ENCODE measurements at regions not wholly inside any gene's neighbourhood (a gene's known extent, or its start where the extent isn't known, plus 50 kb on each side); places are given as distances from the start of the nearest gene placed in this dataset.
A peak's percentile ranks its signal among the peaks of the same experiment; 100 is the strongest.

DNA sequence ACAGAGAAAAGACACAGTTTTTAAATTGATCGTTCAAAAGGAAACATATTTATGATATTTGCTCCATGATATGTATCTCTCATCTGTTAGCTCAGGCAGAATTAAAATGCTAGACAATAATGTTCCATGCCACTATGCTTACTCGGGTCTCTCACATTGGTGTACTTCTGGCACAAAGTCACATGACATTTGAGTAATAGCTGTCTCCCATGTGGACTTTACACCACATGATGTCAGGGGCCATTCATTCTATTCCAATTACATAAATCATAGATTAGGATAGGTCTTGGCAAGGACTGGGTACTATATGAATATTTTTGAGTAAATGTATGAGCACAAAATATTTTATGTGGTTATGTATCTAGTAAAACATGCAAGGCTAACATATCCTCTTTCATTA lies 648.4 kb downstream of the PLA2G4A start:
- H3K36me3 Mint-ChIP-seq (ENCODE audit: low read depth) = peaks cover 5% of the 10 kb centered on the region; the same call in 2 of the 3 replicates
- H3K27ac Mint-ChIP-seq = no peak overlapping the region
- TF ChIP-seq EZH2phosphoT487 (IDR thresholded peaks at IDR 0.05; ENCODE audit: unreplicated experiment) = no peak
- TF ChIP-seq, protein P1, sequence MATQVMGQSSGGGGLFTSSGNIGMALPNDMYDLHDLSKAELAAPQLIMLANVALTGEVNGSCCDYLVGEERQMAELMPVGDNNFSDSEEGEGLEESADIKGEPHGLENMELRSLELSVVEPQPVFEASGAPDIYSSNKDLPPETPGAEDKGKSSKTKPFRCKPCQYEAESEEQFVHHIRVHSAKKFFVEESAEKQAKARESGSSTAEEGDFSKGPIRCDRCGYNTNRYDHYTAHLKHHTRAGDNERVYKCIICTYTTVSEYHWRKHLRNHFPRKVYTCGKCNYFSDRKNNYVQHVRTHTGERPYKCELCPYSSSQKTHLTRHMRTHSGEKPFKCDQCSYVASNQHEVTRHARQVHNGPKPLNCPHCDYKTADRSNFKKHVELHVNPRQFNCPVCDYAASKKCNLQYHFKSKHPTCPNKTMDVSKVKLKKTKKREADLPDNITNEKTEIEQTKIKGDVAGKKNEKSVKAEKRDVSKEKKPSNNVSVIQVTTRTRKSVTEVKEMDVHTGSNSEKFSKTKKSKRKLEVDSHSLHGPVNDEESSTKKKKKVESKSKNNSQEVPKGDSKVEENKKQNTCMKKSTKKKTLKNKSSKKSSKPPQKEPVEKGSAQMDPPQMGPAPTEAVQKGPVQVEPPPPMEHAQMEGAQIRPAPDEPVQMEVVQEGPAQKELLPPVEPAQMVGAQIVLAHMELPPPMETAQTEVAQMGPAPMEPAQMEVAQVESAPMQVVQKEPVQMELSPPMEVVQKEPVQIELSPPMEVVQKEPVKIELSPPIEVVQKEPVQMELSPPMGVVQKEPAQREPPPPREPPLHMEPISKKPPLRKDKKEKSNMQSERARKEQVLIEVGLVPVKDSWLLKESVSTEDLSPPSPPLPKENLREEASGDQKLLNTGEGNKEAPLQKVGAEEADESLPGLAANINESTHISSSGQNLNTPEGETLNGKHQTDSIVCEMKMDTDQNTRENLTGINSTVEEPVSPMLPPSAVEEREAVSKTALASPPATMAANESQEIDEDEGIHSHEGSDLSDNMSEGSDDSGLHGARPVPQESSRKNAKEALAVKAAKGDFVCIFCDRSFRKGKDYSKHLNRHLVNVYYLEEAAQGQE (IDR thresholded peaks at IDR 0.05; ENCODE audit: unreplicated experiment) = no peak
- TF ChIP-seq POLR2AphosphoS5 (IDR thresholded peaks at IDR 0.05; ENCODE audit: low read depth) = no peak
- no peak for TF ChIP-seq ZNF114 (CRISPR knock-in tag; IDR thresholded peaks at IDR 0.05)
- TF ChIP-seq, protein P2, sequence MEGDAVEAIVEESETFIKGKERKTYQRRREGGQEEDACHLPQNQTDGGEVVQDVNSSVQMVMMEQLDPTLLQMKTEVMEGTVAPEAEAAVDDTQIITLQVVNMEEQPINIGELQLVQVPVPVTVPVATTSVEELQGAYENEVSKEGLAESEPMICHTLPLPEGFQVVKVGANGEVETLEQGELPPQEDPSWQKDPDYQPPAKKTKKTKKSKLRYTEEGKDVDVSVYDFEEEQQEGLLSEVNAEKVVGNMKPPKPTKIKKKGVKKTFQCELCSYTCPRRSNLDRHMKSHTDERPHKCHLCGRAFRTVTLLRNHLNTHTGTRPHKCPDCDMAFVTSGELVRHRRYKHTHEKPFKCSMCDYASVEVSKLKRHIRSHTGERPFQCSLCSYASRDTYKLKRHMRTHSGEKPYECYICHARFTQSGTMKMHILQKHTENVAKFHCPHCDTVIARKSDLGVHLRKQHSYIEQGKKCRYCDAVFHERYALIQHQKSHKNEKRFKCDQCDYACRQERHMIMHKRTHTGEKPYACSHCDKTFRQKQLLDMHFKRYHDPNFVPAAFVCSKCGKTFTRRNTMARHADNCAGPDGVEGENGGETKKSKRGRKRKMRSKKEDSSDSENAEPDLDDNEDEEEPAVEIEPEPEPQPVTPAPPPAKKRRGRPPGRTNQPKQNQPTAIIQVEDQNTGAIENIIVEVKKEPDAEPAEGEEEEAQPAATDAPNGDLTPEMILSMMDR (conservative IDR thresholded peaks at IDR 0.05; ENCODE audit: low read depth in 2 of 2) = no peak
- no peak for TF ChIP-seq JUNB (IDR thresholded peaks at IDR 0.05; ENCODE audit: unreplicated experiment)
- TF ChIP-seq NANOG (IDR thresholded peaks at IDR 0.05; ENCODE audit: borderline replicate concordance) = no peak
- TF ChIP-seq EZH2 (IDR thresholded peaks at IDR 0.05; ENCODE audit: low read depth, unreplicated experiment) = no peak
- TF ChIP-seq, protein P3, sequence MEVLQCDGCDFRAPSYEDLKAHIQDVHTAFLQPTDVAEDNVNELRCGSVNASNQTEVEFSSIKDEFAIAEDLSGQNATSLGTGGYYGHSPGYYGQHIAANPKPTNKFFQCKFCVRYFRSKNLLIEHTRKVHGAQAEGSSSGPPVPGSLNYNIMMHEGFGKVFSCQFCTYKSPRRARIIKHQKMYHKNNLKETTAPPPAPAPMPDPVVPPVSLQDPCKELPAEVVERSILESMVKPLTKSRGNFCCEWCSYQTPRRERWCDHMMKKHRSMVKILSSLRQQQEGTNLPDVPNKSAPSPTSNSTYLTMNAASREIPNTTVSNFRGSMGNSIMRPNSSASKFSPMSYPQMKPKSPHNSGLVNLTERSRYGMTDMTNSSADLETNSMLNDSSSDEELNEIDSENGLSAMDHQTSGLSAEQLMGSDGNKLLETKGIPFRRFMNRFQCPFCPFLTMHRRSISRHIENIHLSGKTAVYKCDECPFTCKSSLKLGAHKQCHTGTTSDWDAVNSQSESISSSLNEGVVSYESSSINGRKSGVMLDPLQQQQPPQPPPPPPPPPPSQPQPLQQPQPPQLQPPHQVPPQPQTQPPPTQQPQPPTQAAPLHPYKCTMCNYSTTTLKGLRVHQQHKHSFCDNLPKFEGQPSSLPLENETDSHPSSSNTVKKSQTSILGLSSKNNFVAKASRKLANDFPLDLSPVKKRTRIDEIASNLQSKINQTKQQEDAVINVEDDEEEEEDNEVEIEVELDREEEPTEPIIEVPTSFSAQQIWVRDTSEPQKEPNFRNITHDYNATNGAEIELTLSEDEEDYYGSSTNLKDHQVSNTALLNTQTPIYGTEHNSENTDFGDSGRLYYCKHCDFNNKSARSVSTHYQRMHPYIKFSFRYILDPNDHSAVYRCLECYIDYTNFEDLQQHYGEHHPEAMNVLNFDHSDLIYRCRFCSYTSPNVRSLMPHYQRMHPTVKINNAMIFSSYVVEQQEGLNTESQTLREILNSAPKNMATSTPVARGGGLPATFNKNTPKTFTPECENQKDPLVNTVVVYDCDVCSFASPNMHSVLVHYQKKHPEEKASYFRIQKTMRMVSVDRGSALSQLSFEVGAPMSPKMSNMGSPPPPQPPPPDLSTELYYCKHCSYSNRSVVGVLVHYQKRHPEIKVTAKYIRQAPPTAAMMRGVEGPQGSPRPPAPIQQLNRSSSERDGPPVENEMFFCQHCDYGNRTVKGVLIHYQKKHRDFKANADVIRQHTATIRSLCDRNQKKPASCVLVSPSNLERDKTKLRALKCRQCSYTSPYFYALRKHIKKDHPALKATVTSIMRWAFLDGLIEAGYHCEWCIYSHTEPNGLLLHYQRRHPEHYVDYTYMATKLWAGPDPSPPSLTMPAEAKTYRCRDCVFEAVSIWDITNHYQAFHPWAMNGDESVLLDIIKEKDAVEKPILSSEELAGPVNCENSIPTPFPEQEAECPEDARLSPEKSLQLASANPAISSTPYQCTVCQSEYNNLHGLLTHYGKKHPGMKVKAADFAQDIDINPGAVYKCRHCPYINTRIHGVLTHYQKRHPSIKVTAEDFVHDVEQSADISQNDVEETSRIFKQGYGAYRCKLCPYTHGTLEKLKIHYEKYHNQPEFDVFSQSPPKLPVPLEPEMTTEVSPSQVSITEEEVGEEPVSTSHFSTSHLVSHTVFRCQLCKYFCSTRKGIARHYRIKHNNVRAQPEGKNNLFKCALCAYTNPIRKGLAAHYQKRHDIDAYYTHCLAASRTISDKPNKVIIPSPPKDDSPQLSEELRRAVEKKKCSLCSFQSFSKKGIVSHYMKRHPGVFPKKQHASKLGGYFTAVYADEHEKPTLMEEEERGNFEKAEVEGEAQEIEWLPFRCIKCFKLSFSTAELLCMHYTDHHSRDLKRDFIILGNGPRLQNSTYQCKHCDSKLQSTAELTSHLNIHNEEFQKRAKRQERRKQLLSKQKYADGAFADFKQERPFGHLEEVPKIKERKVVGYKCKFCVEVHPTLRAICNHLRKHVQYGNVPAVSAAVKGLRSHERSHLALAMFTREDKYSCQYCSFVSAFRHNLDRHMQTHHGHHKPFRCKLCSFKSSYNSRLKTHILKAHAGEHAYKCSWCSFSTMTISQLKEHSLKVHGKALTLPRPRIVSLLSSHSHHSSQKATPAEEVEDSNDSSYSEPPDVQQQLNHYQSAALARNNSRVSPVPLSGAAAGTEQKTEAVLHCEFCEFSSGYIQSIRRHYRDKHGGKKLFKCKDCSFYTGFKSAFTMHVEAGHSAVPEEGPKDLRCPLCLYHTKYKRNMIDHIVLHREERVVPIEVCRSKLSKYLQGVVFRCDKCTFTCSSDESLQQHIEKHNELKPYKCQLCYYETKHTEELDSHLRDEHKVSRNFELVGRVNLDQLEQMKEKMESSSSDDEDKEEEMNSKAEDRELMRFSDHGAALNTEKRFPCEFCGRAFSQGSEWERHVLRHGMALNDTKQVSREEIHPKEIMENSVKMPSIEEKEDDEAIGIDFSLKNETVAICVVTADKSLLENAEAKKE (CRISPR knock-in tag; IDR thresholded peaks at IDR 0.05) = no peak
- TF ChIP-seq ZNF331 (CRISPR knock-in tag; IDR thresholded peaks at IDR 0.05; ENCODE audit: low read depth) = no peak
- TF ChIP-seq, protein P4, sequence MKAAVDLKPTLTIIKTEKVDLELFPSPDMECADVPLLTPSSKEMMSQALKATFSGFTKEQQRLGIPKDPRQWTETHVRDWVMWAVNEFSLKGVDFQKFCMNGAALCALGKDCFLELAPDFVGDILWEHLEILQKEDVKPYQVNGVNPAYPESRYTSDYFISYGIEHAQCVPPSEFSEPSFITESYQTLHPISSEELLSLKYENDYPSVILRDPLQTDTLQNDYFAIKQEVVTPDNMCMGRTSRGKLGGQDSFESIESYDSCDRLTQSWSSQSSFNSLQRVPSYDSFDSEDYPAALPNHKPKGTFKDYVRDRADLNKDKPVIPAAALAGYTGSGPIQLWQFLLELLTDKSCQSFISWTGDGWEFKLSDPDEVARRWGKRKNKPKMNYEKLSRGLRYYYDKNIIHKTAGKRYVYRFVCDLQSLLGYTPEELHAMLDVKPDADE (IDR thresholded peaks at IDR 0.05) = no peak
- no peak overlapping the region for H2AFZ ChIP-seq
- no peak overlapping the region for H3K27ac ChIP-seq (ENCODE audit: low read depth)
- H3K9me2 ChIP-seq (ENCODE audit: insufficient read depth) = 0 out of 2 replicates have a peak, but pooled peaks cover 4% of the 10 kb centered on the region
- no peaks in the 10 kb centered on the region for H3K79me2 ChIP-seq (replicated peaks; ENCODE audit: insufficient read depth)
- H3K9me3 Mint-ChIP-seq = 0 out of 3 replicates have a peak, but pooled peaks cover 4% of the 10 kb centered on the region
- H3K27me3 Mint-ChIP-seq (ENCODE audit: insufficient read depth, low read depth, poor library complexity) = peaks cover 8% of the 10 kb centered on the region
- H3K4me1 ChIP-seq (ENCODE audit: insufficient read depth) = peaks cover 20% of the 10 kb centered on the region; the same call in 1 of the 2 replicates
- H3K4me3 Mint-ChIP-seq = no peak overlapping the region
- no peaks in the 10 kb centered on the region for H3K27me3 ChIP-seq (ENCODE audit: insufficient read depth)
- peaks cover 27% of the 10 kb centered on the region for H3K4me1 Mint-ChIP-seq
- ATAC-seq (no peak), DNase-seq (ENCODE audit: low spot score) (no peak)
- no peaks in the 10 kb centered on the region for H4K20me1 ChIP-seq (replicated peaks; ENCODE audit: insufficient read depth)
- H3K4me3 ChIP-seq = no peak overlapping the region
- H3F3A ChIP-seq (replicated peaks; ENCODE audit: low read depth) = no peaks in the 10 kb centered on the region
- H3K36me3 ChIP-seq (ENCODE audit: insufficient read depth) = no peaks in the 10 kb centered on the region
- 0 out of 2 replicates have a peak overlapping the region, but pooled peaks have one; percentile 7 for H3K4me2 ChIP-seq

Measured in GM23338 (cell line).